ENCODE measurements at regions not wholly inside any gene's neighbourhood (a gene's known extent, or its start where the extent isn't known, plus 50 kb on each side); places are given as distances from the start of the nearest gene placed in this dataset.

DNA sequence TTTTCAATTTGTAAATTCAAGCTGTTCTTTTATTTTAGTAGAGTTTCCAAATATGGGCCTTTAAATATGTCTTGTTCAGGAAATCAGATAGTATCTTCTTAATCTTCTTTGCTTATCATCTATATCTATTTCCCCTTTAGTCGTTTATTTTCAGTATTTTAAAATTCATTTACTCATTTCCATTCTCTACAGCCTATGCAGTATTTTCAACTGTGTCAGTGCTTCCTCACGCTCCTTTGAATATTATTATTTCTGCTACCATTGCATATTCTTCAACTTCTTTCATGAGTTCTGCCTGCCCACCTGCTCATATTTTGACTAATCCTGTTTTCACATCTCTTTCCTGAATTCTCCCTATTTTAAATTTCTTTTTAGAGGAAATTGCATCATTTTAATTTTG, 185.4 kb downstream of the DKK2 start:
- TF ChIP-seq EZH2 (IDR thresholded peaks at IDR 0.05; ENCODE audit: borderline replicate concordance, low read depth, low read length, poor library complexity, severe bottlenecking), result no peak
- TF ChIP-seq, protein P1, sequence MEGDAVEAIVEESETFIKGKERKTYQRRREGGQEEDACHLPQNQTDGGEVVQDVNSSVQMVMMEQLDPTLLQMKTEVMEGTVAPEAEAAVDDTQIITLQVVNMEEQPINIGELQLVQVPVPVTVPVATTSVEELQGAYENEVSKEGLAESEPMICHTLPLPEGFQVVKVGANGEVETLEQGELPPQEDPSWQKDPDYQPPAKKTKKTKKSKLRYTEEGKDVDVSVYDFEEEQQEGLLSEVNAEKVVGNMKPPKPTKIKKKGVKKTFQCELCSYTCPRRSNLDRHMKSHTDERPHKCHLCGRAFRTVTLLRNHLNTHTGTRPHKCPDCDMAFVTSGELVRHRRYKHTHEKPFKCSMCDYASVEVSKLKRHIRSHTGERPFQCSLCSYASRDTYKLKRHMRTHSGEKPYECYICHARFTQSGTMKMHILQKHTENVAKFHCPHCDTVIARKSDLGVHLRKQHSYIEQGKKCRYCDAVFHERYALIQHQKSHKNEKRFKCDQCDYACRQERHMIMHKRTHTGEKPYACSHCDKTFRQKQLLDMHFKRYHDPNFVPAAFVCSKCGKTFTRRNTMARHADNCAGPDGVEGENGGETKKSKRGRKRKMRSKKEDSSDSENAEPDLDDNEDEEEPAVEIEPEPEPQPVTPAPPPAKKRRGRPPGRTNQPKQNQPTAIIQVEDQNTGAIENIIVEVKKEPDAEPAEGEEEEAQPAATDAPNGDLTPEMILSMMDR (conservative IDR thresholded peaks at IDR 0.05; ENCODE audit: low read depth, low read length), result no peak
